Sciatic nerve (tissue), 2 donors: ENCODE measurements at regions not wholly inside any gene's neighbourhood (a gene's known extent, or its start where the extent isn't known, plus 50 kb on each side); places are given as distances from the start of the nearest gene placed in this dataset.
"Not testable (repeated sequence)": the region's sequence is repeated elsewhere in the genome, so short reads cannot be mapped to it uniquely, and the experiment has no call there.

Experiments used
- ATAC-seq: fragments of 200-7000 bp; cut with Tn5 transposase; one replicate; pipeline ENCODE4 v1.9.1; 2020; ENCODE audit warnings: mild to moderate bottlenecking, moderate library complexity
- DNase-seq: peaks from one replicate; pipeline ENCODE4 v3.0.0-alpha.2; 2020; ENCODE audit warnings: low spot score
- intact Hi-C: fragments of 100-400 bp; cut with DNase I; formaldehyde crosslinking; loops from one replicate; pipeline ENCODE4 v1.14.2; 2022
- donor health status: DM: no; HTN: no; CAD: no.
- donor health status: DM: no; HTN: no; CAD: no.

DNA sequence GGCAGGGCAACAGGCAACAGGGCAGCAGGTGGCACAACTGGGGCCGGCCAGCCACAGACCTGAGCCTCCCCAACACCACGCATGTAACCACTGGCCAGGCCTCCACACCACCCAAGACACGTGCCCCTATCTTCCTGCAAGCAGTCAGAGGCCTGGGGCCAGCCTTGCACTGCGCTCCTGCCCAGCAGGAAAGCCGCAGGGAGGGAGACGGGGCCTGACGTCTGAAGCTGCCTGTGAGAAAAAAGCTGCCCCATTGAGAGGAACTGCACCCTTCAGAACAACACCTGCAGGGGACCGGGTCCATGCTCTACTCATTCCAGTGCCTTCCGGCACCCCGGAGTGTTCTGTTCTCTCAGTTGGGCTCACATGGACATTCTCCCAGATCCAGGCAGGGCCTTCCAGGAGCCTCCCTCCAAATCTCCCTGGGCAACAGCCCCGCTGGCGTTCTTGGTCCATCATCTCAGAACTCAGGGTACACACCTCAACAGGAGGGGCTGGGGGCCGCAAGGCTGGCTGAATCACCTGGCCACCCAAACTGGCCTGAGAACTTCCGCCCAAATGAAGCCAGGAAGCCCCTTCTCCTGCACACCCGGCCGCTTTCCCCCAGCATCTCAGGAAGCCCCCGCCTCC, 5403.6 kb upstream of the TPTE start:
- DNase-seq (peak; percentile 46), ATAC-seq (peak; percentile 32)
- intact Hi-C loops = not testable (repeated sequence)

DNA sequence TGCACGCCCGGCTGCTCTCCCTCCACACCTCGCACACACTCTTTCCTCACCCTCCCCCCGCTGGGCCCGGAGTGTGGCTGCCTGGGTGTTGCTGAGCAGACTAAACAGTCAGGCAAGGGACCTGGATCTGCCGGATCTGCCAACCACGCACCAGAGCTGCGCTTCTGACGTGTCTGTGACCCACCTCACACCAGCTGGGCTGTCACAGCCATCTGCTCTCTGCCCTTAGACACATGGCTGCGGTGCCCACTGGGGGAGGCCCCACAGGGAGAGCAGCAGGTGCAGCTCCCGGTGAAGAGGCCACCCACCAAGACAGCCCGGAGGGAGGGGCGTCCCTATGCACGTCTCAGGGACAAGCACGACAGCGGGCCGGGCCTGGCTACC, 5403.1 kb upstream of the TPTE start:
- peak; percentile 10 for DNase-seq
- intact Hi-C loops = not testable (repeated sequence)

GRCh38 chr21:5119179-5119578, 5402.2 kb upstream of the TPTE start:
- ATAC-seq, intact Hi-C loops: not testable (repeated sequence)
- DNase-seq = peak; percentile 55

More for the DNA sequence above, 5403.1 kb upstream of the TPTE start:
- ATAC-seq = not testable (repeated sequence)

DNA sequence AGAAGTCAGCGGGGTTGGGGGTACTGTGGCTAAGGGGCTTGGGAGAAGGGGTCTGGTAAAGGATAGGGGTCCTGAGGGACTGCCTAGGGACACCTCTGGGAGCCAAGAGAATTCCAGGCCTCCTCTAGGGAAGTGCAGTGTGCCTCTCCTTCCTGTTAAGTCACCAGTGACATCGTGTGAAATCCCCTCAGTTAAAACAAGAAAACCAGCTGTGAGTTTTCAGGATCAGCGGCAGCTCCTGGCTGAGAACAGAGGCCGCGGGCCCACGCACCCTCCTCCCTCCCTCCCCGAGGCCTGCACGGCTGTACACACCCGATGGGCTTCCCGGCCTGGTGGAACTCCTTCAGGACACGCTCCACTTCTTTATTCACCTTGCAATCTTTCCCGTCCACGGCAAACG, 5400.0 kb upstream of the TPTE start:
- intact Hi-C loops = not testable (repeated sequence)
- ATAC-seq = peak; percentile 58
- DNase-seq = peak; percentile 32

- DNase-seq, ATAC-seq, intact Hi-C loops: not testable (repeated sequence)
Measured at GRCh38 chr21:5121849-5122248, 5399.5 kb upstream of the TPTE start.

- ATAC-seq = peak; percentile 50
- intact Hi-C loops = not testable (repeated sequence)
- peak; percentile 88 for DNase-seq
Measured at GRCh38 chr21:5123655-5124054, 5397.7 kb upstream of the TPTE start.

DNA sequence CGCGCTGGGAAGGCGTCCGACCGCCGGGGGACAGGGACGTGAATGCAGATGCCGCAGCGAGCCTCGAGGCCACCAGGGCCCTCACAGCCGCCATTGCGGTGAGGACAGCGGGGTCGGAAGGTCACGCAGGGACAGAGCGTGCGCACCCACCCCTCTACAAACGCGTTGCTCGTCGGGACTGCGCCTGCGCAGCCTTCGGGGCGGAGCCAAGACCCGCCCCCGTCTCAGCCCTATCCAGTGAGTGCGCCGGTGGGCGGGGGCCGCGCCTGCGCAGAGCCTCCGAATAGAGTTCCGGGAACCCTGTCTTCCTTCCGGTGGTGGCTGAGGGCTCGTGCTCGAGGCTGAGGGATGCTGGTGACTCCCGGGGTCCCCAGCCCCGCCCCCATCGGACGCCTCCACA, 5393.1 kb upstream of the TPTE start:
- DNase-seq (peak; percentile 98), ATAC-seq (peak; percentile 98)
- intact Hi-C loops = not testable (repeated sequence)

DNA sequence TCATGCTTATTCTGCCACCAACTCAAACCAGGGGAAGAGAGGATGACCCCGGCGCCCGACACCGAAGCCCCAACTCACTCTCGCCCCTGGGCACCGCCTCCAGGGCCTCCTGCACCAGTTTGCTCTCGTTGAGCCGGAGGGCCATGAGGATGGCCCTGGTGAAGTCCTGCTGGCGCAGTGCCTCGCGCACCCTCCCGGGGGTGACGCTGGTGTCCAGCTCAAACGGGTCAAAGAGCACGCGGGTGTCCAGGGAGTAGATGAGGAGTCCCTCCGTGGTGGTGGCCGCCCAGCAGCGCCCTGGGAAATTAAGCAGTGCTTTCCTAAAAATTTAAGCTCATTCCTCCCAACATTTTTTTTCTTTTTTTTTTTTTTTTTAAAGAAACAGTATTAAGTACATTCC, 5387.6 kb upstream of the TPTE start:
- intact Hi-C loops, DNase-seq, ATAC-seq: not testable (repeated sequence)

- intact Hi-C loops, DNase-seq, ATAC-seq: not testable (repeated sequence)
Measured at GRCh38 chr21:5136406-5136805, 5385.0 kb upstream of the TPTE start.

DNA sequence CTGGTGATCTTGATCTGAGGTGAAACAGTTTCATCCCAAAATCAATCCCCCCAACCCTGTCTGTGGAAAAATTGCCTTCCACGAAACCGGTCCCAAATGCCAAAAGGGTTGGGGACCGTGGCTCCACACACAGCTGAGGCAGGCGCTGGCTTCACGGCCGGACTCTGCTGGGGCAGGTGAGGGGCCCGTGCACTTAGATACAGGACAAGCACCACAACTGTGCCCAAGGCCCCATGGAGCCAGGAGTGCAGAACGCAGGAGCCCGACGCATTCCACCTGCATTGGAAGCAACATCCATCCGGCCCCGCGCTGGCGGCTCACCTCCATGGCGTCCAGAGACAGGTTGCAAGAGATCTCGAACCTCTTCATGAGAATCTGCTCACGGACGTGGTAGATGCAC, 5384.4 kb upstream of the TPTE start:
- ATAC-seq, intact Hi-C loops: not testable (repeated sequence)
- DNase-seq = peak; percentile 27

- DNase-seq, ATAC-seq, intact Hi-C loops: not testable (repeated sequence)
Measured at GRCh38 chr21:5138687-5139086, 5382.7 kb upstream of the TPTE start.

- DNase-seq, intact Hi-C loops: not testable (repeated sequence)
- ATAC-seq = peak; percentile 47
Measured at GRCh38 chr21:5139528-5139927, 5381.9 kb upstream of the TPTE start.

DNA sequence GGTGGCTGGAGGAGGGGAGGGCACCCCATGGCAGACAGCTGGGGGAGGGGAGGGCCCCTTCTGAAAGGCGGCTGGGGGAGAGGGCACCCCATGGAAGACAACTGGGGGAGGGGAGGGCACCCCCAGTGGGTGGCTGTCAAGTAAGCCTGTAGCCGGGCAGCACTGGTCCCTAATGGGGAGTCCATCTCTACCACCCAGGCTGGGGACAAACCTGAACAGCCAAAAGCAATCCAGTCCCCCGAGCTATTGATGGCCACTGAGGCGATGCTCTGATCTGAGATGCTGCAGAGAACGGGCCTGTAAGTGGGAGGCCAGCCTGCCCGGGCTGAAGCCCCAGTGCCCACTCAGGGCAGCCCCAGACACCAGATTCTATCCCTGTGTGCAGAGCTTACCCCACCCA, 5378.4 kb upstream of the TPTE start:
- peak; percentile 37 for DNase-seq
- ATAC-seq, intact Hi-C loops: not testable (repeated sequence)

- peak; percentile 45 for DNase-seq
- intact Hi-C loops = not testable (repeated sequence)
Measured at GRCh38 chr21:5144731-5145130, 5376.7 kb upstream of the TPTE start.

GRCh38 chr21:5147685-5148084, 5373.7 kb upstream of the TPTE start:
- ATAC-seq, intact Hi-C loops: not testable (repeated sequence)
- DNase-seq = peak; percentile 49

More at GRCh38 chr21:5144731-5145130, 5376.7 kb upstream of the TPTE start:
- not testable (repeated sequence) for ATAC-seq

DNA sequence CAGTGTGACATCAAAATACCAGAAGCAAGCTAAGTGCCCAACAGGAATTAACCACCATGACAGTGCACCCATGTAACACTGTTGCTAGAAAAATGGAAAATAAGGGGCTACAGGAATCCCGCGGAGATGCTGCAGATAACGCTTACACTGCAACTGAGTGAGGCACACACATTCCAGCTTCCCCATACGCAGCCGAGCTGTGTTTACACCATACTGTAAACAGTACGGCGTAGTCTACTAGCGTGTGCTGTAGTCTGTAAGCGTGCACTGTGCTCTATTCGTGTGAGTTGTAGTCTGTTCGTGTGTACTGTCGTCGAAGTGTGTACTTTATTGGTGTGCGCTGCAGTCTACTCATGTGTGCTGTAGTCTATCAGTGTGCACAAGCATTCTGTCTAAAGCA, 5372.2 kb upstream of the TPTE start:
- ATAC-seq, DNase-seq, intact Hi-C loops: not testable (repeated sequence)

GRCh38 chr21:5153842-5154640, 5367.3 kb upstream of the TPTE start:
- intact Hi-C loops, ATAC-seq: not testable (repeated sequence)
- peak; percentile 53 for DNase-seq

DNA sequence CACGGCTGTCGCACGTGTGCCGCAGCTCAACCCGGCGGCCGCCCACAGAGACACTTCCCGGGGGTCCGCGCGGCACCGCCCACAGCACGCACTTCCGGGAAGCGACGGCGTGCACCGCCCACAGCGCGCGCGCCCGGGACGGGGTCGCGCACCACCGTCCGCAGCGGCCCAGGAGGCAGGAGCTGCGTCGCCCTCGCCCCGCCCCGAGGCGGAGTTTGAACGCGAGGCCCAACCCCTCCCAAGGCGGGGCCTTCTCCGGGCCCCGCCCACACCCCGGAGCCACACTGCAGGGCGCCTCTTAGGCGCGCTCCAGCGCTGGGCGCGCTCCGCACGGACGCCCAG, 5366.8 kb upstream of the TPTE start:
- ATAC-seq = peak; percentile 100
- intact Hi-C loops = not testable (repeated sequence)

DNA sequence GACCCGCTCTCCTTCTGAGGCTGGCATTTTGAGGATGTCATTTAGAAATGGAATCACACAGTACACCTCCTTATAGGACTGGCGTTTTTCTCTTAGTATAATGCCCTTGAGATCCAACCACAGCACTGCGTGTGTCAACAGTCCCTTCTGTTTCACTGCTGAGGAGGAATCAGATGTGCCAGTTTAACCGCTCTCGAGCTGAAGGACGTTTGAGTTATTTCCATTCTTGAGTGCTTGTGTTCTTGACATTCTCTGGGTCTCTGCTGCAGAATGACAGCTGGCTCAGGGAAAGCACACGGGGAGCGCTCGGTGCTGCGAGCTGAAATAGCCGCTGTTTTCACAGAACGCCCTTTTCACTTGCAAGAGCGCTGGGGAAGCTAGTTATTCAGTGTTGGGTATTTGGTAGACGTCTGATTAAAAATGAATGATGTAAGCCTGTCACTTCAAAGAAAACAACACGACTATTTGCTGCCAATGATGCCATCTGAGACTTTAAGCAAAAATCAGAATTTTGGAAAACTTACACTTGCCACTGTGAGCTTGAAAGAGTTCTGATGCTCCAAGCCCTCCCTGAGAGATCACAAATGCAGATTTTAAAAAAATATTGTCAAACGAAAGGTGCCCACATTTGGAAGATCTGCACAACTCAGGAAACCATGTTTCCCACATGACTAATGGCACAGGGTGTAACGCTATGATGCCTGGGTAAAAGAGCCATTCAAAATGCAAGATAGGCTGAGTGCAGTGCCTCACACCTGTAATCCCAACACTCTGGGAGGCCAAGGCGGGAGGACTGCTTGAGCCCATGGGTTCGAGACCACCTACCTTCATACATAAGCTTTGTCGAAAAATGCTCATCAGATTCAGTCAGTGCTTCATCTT, 5358.4 kb upstream of the TPTE start:
- DNase-seq, intact Hi-C loops, ATAC-seq: not testable (repeated sequence)

More for the DNA sequence above, 5366.8 kb upstream of the TPTE start:
- peak; percentile 91 for DNase-seq
